HG03139 (cell line): ENCODE measurements at regions not wholly inside any gene's neighbourhood (a gene's known extent, or its start where the extent isn't known, plus 50 kb on each side); places are given as distances from the start of the nearest gene placed in this dataset.
"Not testable (repeated sequence)": the region's sequence is repeated elsewhere in the genome, so short reads cannot be mapped to it uniquely, and the experiment has no call there.

ENCODE experiments used
- ATAC-seq: cut with Tn5 transposase; IDR thresholded peaks from one replicate; pipeline ENCODE4 v1.9.1; 2021; ENCODE audit not compliant: unreplicated experiment

DNA sequence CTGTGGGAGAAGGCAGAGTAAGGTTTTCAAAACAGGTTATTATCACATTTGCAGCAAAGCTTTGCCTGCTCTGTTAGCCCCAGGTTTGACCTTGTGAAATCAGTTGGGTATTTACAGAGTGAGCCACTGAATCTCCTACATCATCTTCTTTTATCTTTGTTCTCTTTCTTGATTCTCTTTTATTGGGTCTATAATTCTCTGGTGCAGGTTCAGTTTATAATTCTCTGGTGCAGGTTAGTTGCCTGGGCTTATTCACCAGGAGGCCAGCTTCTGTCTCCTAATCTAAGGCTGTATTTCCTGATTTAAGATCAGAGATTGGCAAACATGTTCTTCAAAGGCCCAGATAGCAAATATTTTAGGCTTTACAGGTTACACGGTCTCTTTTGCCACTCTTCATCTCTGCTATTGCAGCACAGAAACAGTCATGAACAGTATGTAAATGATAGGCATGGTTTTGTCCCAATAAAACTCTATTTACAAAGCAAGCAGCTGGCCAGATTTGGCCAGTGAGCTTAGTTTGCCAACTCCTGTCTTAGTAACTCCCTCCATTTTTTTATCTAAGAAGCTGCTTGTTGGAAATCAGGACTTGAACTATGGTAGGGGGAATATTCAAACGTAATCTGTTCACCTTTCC is 205.0 kb upstream of the RIMS1 start:
- ATAC-seq, result no peak

DNA sequence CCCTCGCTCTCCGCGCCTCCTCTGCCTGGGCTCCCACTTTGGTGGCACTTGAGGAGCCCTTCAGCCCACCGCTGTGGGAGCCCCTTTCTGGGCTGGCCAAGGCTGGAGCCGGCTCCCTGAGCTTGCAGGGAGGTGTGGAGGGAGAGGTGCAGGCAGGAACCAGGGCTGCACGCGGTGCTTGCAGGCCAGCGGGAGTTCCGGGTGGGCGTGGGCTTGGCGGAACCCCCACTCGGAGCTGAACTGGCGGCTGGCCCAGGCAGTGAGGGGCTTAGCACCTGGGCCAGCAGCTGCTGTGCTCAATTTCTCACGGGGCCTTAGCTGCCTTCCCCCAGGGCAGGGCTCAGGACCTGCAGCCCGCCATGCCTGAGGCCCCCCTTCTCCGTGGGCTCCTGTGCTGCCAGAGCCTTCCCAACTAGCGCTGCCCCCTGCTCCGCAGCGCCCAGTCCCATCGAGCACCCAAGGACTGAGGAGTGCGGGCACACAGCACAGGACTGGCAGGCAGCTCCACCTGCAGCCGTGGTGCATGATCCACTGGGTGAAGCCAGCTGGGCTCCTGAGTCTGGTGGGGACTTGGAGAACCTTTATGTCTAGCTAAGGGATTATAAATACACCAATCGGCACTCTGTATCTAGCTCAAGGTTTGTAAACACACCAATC is 200.2 kb upstream of the RIMS1 start:
- ATAC-seq, result not testable (repeated sequence)

DNA sequence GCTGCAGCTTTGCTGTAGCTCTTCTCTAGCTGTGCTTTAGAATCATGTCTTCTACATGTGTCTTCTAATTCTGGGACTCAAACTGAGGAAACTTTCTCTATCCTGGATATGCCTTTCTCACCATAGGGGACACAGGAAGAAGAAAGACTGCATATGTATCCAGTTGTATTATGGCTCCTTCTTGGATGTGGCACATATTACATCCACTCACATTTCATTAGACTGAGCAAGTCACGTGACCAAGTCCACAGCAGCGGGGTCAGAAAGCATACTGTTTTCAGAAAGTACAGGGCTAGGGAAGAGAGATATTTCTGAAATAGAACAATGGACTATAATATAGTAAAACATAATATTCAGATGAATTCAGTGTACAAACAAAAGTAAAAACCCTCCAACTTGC is 187.6 kb upstream of the RIMS1 start:
- no peak for ATAC-seq

DNA sequence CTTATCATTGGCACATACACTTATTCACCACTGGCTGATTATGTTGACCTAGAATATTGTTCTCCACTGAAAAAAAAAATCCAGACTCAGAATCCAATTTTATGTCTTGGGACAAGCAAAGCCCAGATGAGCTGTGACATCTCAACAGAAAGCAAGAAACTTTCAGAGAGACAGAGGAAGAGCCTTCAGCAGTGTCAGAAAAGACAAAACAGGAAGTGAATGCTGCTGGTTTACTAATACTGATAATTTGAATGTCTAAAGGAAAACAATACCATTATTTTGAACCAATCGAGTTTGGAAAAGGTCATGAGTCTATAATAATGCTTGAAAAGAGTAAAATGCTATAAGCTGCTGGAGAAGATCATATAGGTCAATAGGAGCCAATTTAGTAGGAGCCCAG is 179.8 kb upstream of the RIMS1 start:
- peak; percentile 61 for ATAC-seq

DNA sequence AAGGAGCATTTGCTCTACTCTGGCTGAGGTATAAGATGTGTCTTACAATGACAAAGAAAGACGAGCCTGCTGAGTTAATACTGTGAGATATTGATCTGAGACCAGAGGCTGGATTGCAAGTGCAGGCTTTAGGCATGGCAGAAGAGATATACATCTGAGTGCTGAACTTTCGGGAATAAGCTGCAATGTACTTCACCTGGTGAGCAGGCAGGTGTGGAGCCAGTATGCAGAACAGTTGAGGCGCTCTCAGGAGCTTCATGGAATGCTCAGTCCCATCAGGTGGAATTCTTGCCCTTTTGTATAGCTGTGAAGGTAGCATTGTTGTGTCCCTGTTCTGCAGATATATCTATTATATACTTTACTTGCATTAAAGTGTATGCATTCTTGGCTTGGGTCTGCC is 179.3 kb upstream of the RIMS1 start:
- ATAC-seq, result no peak

DNA sequence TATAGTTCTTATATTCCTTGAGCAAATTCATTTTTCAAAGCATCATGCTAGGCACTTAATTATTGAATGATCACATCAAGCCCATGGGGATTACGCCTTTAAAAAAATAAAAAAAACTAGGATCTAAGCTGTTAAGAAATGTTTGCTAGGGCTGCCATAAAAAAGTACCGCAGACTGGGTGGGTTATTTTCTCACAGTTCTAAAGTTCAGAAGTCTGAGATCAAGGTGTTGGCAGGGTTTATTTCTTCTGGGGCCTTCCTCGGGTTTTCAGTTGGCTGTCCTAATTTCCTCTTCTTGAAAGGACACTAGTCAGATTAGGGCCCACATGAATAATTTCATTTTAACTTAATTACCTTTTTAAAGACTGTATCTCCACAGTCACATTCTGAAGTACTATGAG is 165.6 kb upstream of the RIMS1 start:
- no peak for ATAC-seq

DNA sequence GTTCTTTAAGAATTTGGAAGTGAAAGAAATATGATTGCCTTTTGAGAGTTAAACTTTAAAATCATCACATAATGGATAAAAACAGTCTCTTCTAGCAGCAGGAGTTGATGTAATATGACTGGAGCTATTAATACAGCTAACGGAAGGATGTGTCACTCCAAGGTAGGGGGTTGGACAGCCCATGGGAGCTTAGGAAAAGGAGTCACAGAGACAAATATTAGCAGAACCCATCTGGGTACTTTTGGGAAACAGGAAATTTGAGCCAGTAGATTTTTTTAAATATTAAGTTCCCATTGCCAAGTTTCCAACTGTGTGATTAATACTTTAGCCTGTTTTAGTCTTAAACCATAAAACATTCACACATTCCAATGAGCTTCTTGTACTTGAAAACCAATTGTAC is 164.7 kb upstream of the RIMS1 start:
- ATAC-seq, result no peak

DNA sequence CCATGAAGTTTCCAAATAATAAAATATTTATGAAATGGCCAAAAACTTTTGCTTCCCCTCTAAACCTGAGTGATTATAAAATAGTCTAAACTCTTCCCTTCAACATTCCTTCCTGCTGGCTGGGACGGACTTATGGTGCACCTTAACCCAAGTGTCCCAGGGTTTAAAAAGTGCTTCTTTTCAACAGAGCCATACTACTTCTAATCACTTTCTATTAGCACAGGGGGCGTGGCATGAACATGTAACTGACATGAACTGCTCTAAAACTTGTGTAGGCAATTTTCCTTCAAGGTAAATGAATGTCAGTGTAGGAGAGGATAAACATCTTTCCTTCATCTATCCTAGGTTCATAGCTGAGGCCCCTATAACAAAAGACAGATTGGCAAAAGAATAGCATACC is 163.6 kb upstream of the RIMS1 start:
- no peak for ATAC-seq

DNA sequence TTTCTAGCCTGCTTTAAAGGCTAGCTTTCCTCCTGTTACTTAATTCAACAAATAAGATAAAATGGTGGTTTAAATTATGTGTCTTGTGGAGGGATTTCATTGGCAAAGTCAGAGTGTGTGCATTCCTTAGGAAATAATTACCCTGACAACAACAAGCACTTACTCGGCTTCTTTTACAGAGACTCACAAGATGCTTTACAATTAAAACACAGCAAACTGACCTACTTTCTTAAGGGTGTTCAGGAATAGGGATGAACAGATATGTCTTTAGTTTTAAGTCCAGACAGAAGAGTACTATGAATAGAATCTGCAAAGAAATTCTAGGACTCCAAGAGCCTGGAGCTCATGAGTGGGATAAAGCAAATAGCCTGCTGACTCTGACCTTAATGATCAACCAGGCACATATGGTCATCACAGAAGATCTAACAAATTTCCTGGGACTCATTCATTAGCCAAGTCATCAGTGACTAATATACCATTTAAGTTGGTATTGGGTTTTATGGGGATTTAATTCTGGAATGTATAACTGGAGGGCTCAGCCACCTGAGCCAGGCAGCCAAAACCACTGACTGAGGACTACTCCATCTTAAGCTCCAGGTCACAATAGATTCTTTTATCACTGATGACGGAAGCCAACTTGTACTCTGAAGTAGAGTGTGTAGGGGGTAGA is 161.8 kb upstream of the RIMS1 start:
- no peak for ATAC-seq

DNA sequence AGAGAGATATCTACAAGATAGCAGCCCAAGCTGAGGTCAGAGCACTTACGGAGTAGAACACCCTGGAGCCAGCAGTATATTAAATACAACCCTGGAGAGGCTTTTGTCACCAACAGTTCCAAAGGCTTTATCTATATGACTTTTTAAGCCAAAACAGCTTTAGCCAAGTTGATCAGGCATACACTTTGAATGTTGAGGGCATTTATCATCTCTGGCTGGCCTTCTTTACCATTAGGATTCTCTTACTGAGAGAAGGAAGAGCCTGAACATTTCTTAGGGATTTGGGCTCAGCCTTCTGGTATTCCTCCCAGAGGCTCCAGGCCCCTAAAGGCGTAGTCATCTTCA is 161.3 kb upstream of the RIMS1 start:
- no peak for ATAC-seq

DNA sequence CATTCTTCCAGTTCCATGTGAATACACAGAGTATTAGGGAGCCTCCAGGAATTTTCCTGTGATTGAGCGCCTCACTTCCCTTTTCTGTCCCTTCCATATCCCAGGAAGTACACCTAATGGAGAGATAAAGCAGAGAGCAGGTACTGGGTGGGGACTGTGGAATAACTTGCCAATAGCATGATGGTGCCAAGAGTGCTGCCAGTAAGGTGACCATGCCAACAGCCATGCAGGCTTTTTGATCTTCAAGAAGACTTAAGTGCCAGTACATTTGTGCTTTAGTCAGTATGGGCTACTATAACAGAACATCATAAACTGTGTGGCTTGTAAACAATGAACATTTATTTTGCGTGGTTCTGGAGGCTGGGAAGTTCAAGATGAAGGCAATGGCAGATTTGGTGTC is 160.2 kb upstream of the RIMS1 start:
- no peak for ATAC-seq

DNA sequence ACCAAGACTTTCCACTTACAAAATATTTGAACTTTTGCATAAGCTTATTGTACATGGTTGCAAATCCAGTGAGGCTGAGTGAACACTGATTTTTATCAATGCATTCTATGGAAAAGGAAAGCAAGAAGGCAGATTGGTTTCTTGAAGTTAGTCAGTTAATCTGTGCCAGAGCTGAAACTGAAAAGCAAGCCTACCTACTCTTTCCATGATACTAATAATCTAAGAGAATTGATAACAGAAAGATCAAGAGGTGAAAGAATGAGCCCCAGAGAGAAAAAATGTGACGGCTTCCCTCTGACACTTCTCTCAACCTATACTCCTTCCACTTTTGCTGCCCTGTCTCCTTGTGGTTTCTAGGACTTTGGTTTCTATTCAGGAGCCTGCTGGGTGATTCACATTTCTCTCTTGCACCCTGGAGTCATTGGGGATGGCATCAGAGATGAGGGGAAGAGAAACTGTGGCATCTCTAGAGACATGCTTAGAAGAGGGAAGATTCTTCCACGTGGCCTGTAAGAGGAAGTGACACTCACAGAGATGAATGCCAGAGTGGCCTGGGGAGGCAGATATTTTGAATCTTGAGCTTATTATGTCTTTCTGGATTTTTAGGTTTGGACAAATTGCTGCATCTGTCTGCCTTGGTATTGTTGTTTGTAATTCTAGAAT is 158.6 kb upstream of the RIMS1 start:
- ATAC-seq, result peak; percentile 86

DNA sequence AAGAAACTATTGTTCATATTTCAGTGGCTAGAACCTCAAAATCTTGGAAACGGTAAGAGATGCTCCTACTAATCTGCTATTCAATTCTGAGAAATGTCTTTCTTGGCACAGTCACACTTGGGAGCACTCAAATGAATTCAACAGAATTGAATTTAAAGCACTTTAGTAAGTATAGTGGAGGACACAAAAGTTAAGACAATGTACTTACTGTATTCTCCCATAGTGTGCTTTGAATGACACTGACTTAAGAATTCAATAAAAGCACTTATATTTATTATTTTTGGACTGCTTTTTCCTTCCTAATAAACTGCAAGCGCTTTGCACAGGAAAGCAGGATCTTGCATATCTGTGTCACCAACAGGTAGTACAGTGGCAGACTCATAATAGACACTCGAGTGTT is 156.1 kb upstream of the RIMS1 start:
- no peak for ATAC-seq

DNA sequence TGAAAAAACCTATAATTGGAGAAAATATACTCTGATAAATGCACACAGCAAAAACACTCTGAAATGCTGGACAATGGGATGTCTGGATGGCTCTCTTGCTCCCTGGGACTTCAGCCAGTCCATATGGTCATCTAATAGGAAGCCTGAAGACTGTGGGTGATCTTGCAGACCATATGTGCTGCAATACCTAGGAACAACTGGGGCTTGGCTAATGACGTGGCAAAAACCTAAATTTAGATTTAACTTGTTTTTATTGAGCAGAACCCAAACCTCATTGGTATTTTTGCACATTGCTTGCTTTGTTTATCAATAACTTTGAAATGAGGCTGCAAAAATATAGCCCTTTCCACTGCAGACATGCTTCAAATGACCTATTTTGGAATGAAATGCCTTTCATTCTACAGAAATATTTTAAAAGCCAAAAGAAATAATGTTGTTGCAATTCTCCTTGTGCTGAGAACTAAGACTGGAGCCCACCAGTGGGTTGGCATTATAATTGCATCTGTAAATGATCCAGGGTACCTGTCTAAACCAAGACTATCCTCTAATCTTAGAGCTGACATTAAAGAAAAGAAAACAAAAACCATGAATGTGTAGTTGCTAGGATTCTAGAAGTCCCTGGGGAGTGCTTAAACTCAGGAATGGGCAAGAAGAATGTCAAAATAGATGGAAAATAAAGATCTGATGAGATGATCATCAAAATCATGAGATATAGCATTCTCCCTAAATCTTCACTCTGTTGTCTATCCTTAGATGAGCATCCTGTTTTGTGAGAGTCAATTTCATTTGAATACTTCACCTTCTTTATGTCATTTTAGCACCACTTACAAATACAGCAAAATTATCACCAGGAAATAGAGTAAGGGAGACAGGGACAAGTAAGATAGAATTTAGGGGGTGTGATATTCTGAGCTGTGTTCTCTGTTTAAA is 152.1 kb upstream of the RIMS1 start:
- ATAC-seq, result no peak

DNA sequence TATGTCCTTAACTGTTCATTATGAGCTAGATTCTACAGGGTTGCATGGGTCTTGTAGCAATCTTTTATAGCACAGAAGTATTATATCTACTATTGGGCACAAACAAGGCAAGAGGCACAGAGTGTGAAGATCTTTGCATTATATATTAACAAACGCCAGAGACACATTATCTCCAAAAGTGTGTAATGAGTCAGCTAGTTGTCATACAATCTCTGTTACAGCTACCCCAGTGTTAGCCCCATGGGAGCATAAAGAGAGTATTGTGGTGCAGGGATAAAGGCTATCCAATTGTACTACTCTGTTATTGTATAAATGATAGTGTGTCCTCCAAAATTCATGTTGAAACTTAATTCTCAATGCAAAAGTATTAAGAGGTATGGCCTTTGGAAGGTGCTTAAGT is 148.4 kb upstream of the RIMS1 start:
- peak; percentile 66 for ATAC-seq

DNA sequence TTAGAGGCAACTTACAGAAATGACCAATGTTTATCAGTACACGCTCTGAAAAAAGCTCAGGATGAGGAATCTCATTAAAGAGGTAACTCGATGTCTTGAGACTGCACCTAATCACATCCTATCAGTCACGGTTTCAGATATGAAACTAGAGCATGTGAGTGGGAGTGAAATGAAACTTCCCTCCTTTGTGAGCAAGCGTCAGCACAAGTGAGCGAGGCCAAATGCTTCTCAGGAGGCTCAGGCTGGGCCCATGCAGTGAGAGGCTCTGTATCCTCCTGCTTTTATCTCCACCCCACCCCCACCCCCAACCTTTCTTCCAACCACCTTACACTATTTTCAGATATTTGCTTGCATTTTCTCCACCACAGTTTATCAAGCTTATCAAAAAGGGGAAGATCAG is 140.8 kb upstream of the RIMS1 start:
- no peak for ATAC-seq

DNA sequence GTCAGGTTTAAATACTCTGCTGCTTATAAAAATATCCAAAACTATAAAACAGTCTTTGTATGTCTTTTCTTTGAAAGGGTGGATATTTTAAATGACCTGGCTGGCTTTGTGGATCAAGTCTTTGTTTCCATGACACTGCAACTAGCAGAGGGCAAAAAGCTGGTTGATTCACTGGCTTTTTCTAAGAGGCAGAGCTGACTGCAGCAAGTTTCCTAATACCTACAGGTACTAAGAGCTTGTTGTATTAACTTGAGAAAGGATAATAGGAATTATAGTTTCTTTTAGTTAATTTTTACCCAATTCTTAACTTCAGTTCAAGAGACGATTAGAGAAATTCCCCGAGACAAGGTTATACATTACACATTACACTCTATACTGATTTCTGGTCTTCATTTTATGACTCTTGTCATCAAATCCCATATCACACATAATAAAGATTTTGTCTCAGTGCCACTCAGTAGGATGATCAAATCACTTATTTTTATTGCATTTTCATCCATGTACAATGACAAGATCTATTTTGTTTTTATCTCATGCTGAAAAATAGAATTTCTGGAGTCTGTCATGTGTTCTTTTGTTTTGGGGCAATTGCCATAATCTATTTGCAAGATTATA is 120.1 kb upstream of the RIMS1 start:
- no peak for ATAC-seq

DNA sequence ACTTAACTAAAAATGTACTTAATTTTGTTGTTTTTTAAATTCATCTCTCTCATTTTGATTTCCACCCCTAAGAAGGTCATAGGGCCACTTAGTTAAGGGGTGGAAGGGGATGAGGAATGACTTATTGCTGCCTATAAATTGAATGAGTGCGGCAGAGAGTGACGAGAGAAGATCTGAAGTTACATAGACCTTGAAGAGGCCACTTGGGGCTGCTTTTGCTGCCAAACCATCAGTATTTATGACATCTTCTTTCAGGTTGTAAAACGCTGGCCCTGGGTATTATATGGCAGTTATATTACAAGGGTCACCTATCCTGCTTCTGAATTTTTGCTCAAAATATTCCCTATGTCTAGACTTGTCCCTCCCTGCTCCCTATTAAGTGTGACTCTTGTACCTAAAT is 119.6 kb upstream of the RIMS1 start:
- ATAC-seq, result no peak

DNA sequence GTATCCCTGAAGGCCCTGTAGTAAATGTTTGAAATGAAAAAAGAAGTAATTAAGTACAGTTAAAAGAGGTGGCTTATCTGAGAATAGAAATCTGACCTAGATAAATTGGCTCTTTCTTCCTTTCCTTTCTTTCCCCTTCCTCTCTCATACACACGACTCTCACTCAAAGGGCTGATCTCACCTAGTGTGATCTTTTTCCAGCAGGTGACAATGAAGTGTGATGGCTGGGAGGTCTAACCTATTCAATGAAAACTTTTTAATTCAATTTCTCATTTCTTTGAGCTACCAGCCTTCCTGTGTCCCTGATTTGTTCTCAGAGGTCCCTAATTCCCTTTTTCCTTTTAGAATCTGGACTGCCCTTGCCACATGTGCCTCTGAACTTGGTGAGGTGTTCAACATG is 118.0 kb upstream of the RIMS1 start:
- ATAC-seq, result no peak

DNA sequence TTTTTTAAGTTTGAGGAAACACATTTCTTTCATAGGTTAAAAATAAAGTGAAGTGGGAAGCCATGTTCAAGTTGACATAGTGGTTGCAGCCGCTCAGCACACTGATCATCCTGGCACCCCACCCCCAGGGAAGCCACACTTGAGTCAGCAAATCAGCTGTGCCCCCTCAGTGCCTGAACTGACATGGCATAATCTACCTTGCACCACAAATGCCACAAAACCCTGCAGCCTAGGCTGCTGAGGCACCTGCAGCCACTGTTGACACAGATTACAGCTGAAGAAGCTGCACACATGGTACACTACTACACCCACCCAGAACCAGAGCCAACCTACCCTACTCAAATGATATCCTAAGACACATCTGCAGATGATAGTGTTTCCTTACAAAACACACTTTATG is 77.5 kb upstream of the RIMS1 start:
- no peak for ATAC-seq

DNA sequence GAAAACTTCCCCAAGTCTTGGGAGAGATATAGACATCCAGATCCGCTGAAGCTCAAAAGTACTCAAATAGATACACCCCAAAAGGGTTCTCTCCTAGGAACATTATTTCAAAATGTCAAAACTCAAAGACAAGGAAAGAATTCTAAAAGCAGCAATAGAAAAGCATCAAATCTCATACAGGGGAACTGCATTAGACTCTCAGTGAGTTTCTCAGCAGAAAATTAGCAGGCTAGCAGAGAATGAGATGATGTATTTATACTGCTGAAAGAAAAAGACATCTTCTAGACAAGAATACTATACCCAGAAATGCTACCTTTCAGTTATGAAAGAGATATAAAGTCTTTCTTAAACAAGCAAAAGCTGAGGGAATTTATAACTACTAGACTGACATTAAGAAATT is 75.5 kb upstream of the RIMS1 start:
- ATAC-seq, result no peak
